ENCODE measurements at regions not wholly inside any gene's neighbourhood (a gene's known extent, or its start where the extent isn't known, plus 50 kb on each side); places are given as distances from the start of the nearest gene placed in this dataset.
A peak's percentile ranks its signal among the peaks of the same experiment; 100 is the strongest.

GRCh38 chr6:159099276-159099675 is 54.5 kb upstream of the TAGAP start:
- DNase-seq, result no peak

- peak; percentile 53 for DNase-seq
These were observed 53.9 kb upstream of the TAGAP start for GRCh38 chr6:159098636-159099106.

DNA sequence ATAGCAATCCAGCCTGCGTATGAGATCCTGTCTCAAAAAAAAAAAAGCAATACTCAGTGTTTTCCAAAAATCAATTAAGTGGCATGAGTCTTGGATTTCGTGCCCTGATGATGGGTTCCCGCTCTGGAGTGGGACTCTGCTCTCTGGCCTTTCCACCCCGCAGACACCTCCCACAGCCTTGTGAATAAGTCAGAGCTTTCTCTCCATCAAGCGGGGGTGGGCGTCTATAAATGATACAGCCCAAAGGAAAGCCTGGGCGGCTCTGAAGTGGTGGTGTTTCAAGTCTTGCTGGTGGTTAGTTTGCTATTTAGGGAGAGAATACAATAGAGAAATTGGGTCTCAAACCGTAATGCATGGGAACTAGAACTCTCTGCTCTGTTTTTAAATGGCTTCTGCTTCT is 52.5 kb upstream of the TAGAP start:
- no peak for DNase-seq

DNA sequence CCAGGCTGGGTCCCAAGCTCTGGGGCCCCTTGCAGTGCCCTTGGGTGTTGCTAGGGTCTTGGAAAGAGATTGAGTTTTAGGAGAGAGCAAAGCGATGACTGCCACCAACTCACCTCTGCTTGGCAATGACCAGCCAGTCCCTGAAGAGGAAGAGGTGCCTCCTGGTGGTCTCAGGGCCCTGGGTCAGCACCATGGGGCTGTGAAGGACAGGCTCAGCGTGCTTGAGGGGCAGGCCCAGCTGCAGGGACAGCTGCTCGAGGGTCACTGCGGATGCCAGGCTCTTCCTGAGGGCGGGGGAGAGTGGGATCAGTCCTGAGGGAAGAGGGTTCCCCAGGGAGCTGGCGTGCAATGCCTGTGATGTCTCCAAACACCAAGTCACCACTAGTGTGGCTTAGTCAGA is 50.8 kb upstream of the TAGAP start:
- no peak for DNase-seq

- peak; percentile 44 for DNase-seq
These were observed 49.9 kb upstream of the TAGAP start for GRCh38 chr6:159094444-159095252.

Measured in activated CD4-positive, CD25-positive, alpha-beta regulatory T cell treated with anti-CD3 and anti-CD28 coated beads, Interleukin-2, amount 50 U/mL, for 72 hours (primary cell).